ENCODE measurements at regions not wholly inside any gene's neighbourhood (a gene's known extent, or its start where the extent isn't known, plus 50 kb on each side); places are given as distances from the start of the nearest gene placed in this dataset.

GRCh38 chr3:148466980-148467740, 230.5 kb upstream of the AGTR1 start:
- TF ChIP-seq CTCF (IDR thresholded peaks at IDR 0.05), result no peak
- TF ChIP-seq POLR2A (IDR thresholded peaks at IDR 0.05), result no peak
